GM19240 (cell line): ENCODE measurements at regions not wholly inside any gene's neighbourhood (a gene's known extent, or its start where the extent isn't known, plus 50 kb on each side); places are given as distances from the start of the nearest gene placed in this dataset.

Experiments
- DNase-seq: peaks from one replicate; pipeline ENCODE4 v3.0.0; 2011; ENCODE audit warnings: low spot score; ENCODE audit not compliant: insufficient read length

DNA sequence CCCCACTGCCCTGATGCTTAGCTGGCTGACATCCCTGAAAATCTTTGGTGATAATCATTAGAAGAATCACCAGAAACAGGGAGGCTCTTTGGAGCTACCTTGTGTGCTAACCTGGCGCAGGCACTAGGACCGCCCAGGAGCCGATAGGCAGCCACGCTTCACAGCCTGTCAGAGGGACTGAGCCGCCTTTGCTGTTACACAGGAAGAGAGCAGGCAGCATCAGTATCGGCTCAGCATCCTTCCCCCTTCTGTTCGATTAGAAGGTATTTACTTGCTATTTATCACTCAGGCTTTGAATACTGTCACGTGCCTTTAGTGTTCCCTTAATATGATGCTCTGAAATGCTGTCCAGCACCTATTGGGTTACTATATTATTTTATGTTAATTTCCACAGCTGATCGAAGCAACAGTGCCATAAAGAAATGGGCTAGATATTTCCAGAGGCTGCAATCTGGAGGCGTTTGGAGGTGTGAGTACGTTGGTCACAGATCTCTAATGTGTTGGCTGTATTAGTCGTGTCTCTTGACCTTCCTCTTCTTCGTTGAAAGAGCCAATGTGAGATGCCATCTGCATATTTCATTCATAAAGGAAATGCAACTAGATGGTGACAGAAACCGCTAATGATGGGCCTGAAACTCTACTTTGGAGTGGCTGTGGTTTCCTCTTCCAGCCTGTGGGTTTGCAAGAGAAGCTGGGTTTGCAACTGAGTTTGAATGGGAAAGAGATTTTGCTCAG, 110.4 kb upstream of the RAB27B start:
- DNase-seq: peak; percentile 15

DNA sequence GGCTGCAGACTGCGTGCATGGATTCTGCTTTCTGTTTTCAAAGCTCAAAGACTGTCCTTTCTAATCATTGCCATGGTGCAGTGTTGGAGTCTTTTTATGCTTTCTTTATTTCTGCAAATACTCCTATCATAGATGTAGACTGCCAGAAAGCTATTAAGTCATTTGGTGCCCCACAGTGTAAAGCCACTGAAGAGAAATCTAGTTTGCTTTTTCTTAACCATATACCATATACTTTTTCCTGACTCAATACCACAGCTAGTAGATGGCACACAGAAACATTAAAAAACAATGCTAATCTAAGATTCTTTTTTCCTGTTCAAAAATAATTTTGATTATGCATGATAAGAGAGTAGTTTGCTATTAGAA, 109.9 kb upstream of the RAB27B start:
- DNase-seq: no peak

GRCh38 chr18:54720620-54721019, 107.7 kb upstream of the RAB27B start:
- no peak for DNase-seq

- no peak for DNase-seq
Measured at GRCh38 chr18:54726143-54726542, 102.1 kb upstream of the RAB27B start.

GRCh38 chr18:54734059-54734458, 94.2 kb upstream of the RAB27B start:
- no peak for DNase-seq

DNA sequence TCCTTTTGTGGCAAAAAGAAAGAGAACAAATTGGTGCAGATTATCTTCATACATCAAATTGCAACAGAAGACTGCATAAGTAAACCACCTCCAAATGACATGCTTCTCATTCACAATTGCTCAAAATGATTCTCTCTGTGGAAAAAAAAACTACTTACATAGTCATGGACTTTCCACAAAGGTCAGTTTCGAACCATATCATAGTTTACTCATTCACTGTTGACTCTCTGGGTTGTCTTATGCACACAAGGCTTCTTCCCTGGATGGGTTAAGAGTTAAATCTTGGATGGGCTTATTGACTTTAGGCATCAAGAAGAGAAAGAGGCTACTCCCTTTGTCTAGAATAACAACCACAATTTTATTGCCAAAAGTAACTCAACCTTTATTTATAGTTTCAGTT, 91.3 kb upstream of the RAB27B start:
- DNase-seq: no peak

DNA sequence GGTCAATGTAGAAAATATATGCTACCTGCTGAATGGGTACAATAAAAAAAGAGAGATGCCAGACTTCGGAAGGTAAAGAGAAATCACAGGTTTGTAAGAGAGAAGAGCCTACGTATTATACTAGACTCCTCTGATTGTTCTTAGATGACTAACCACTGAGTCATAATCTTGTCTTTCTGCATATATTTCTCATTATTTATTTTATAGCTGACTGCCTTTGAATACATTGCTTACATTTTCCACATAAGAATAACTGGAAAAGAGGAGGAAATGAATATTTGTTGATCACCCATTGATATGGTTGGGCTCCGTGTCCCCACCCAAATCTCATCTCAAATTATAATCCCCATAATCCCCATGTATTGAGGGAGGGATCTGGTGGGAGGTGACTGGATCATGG, 90.3 kb upstream of the RAB27B start:
- DNase-seq: no peak

DNA sequence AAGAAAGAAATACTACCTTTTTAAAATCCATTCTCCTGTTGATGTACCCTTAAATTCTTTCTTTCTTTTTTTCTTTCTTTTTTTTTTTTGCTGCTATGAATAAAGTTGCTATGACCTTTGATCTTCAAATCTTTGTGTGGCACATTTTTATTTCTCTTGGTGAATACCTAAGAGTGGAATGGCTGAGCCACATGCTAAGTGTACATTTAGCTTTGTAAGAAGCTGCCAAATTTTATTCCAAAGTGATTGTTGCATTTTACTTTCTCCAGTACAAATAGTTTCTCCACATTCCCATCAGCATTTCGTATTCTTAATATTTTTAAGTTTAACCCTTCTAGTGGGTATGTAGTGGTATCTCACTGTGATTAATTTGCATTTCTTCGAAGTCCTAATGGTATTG, 88.8 kb upstream of the RAB27B start:
- DNase-seq: no peak

DNA sequence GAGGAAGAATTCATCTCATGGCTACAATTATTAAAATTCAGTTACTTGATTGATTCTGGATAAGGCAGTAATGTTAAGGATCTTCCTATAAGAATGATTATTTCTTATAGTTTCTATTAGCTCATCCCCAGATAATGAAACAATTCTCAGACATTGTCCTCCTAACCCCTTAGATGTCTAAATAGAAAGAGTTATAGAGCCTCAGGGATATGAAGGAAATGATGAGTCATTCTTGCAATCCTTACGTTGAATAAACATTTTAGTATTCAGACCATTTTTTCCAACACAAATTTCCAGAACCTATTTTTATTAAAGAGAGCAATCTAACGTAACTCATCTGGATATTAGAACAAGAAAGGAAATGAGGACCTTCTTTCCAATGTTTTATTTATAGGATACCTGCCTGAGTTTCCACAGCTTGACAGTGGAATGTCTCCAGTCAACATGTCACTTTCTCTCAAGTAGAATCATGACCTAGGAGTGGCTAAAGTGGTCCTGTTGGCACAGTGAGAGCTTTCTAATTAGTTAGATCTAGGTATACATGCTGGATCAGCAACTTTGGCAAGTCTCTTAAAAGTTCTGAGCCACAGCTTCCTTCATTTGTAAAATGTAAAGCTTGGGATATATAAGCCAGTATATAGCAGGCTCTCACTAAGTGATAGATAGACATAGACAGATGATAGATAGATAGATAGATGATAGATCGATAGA, 88.0 kb upstream of the RAB27B start:
- no peak for DNase-seq

DNA sequence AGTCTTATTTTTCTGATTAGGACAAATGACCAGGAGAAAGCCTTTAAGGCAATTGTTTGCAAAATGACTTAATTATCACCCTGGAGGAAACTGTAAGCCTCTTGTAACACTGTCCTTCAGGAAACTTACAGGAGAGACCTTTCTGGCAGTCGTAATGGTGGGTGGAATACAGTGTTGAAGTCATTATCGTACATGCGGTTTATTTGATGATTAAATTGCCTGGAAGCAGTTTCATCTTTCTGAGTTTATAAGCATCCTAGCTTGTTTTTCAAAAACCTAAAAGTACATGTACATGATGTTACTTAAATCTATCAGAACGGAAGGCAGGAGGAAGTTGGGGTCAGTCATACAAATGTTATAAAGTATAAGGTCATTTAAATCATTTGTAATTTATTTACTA, 86.2 kb upstream of the RAB27B start:
- DNase-seq: no peak

- no peak for DNase-seq
Measured at GRCh38 chr18:54742659-54743604, 85.3 kb upstream of the RAB27B start.

GRCh38 chr18:54743605-54743995, 84.7 kb upstream of the RAB27B start:
- DNase-seq: no peak

- DNase-seq: no peak
Measured at GRCh38 chr18:54749291-54749690, 79.0 kb upstream of the RAB27B start.

DNA sequence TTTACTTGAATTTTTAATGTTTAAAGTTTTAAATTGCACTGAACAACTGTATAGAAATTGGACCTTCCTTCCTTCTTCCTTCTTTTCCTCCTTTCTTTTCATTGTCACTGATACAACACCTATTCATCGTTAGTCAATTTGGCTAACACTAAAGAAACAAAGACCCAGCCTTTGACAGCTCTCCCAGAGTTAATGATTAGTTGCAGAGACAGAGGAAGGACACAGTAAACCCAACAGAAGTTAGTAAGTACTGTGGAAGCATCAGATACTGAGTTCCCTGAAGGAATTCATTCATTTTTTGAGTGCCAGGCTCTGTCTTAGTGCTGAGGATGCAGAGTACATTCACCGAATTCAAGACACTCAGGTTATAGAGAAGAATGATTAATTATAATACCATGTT, 77.9 kb upstream of the RAB27B start:
- no peak for DNase-seq

DNA sequence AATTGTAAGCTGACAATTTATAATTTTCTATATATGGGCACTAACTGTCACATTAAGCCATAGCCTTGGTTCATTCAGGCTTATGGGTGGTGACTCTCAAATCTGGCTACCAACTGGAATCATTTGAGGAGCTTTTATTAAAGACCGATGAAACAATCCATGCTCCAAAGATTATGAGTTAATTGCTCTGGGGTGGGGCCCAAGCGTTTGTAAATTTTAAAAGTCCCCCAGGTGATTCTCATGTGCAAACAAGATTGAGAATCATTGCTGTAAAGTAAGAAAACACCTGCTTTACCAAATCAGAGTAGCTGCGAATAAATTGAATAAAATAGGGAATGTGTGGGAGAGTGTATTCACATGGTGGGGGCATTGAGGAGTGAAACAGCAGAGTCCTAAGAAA, 76.1 kb upstream of the RAB27B start:
- no peak for DNase-seq

GRCh38 chr18:54755456-54755855, 72.8 kb upstream of the RAB27B start:
- no peak for DNase-seq

DNA sequence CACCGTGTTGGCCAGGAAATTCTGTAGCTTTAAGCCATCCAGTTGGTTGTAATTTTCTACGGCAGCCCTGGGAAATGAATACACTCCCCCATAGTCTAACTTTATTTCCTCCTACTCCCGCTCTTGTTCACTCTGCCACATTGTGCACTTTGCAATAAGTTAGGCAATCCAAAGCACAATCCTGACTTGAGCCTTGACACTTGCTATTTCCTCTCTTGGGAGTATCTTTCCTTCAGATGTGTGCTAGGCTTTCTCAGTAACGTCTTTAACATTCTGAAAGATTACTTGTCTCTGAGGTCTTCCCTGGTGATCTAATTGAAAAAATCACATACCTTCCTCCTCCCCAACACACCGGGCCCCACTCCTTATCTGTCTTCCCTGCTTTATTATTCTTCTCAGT, 65.9 kb upstream of the RAB27B start:
- no peak for DNase-seq

DNA sequence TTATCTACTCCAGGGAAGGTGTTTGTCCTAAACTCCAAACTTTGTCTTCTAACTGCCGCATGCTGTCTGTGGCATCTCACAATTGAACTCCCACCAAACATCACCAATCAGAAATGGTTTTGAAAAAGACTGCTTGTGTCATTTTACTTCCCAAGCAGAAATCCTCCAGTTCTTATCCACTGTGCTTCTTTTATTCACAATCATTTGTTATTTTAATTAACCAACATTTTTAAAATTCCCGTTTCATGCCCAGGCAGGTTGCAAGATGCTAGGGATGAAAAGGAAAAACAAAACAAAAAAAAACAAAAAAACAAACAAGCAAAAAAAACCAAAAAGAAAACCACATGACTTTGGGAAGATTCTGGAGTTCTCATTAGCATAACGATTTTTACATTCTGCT, 63.5 kb upstream of the RAB27B start:
- DNase-seq: no peak

- DNase-seq: no peak
Measured at GRCh38 chr18:54765636-54766375, 62.5 kb upstream of the RAB27B start.

GRCh38 chr18:54766634-54767033, 61.6 kb upstream of the RAB27B start:
- DNase-seq: no peak

- no peak for DNase-seq
Measured at GRCh38 chr18:54767098-54767497, 61.2 kb upstream of the RAB27B start.
